ENCODE measurements at regions not wholly inside any gene's neighbourhood (a gene's known extent, or its start where the extent isn't known, plus 50 kb on each side); places are given as distances from the start of the nearest gene placed in this dataset.
"Not testable (repeated sequence)": the region's sequence is repeated elsewhere in the genome, so short reads cannot be mapped to it uniquely, and the experiment has no call there.

GRCh38 chr3:144893980-144894379, 922.4 kb downstream of the DIPK2A start:
- TF ChIP-seq EZH2phosphoT487 (IDR thresholded peaks at IDR 0.05; ENCODE audit: borderline replicate concordance, low read length) = no peak
- TF ChIP-seq CTCF (IDR thresholded peaks at IDR 0.05; ENCODE audit: low read depth, low read length, poor library complexity, severe bottlenecking) = no peak
- no peaks in the 10 kb centered on the region for H3K4me1 ChIP-seq (ENCODE audit: control insufficient read depth, low read length)
- H3K79me2 ChIP-seq (ENCODE audit: control insufficient read depth, low read length) = no peaks in the 10 kb centered on the region
- H3K27me3 ChIP-seq (ENCODE audit: control insufficient read depth, low read length) = no peaks in the 10 kb centered on the region
- H3K36me3 ChIP-seq (ENCODE audit: control insufficient read depth, low read length) = no peaks in the 10 kb centered on the region
- H3F3A ChIP-seq (ENCODE audit: control insufficient read depth, insufficient read depth) = no peaks in the 10 kb centered on the region
- no peaks in the 10 kb centered on the region for H3K9me3 ChIP-seq (ENCODE audit: control insufficient read depth, insufficient read depth, low read length)
- H3K4me3 ChIP-seq (ENCODE audit: low read length) = no peak overlapping the region
- no peak overlapping the region for H3K4me2 ChIP-seq (ENCODE audit: low read length)
- H3K27ac ChIP-seq (ENCODE audit: low read depth, low read length) = no peak overlapping the region
- H3K9me2 ChIP-seq (replicated peaks; ENCODE audit: control insufficient read depth, low read length) = no peaks in the 10 kb centered on the region
- H4K20me1 ChIP-seq (ENCODE audit: control insufficient read depth, insufficient read depth, low read depth, low read length) = no peaks in the 10 kb centered on the region

- TF ChIP-seq CTCF (IDR thresholded peaks at IDR 0.05; ENCODE audit: low read depth, low read length, poor library complexity, severe bottlenecking) (no peak), EZH2phosphoT487 (IDR thresholded peaks at IDR 0.05; ENCODE audit: borderline replicate concordance, low read length) (no peak)
These were observed 923.0 kb downstream of the DIPK2A start for GRCh38 chr3:144894576-144894975.

DNA sequence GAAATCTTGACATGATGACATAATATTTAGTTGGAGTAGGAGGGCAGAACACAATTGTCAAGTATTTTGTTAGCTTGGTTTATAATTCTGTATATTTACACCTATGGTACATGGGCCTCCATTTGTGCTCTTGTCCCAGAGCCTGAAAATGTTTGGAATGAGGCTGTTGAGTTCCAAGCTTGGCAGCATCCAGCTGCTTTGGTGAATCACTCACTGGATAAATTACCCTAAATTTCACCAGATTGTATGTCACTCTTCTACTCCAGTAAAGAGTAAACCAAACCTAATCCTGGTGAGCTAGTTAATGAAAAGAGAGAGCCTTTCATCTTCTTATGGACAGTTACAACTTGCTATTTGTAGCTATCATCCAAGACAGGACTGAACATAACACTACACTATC, 928.7 kb downstream of the DIPK2A start:
- TF ChIP-seq EZH2phosphoT487 (IDR thresholded peaks at IDR 0.05; ENCODE audit: borderline replicate concordance, low read length) = no peak
- no peak for TF ChIP-seq CTCF (IDR thresholded peaks at IDR 0.05; ENCODE audit: low read depth, low read length, poor library complexity, severe bottlenecking)
- Histone ChIP-seq H3K9me2 (replicated peaks; ENCODE audit: control insufficient read depth, low read length) (no peaks in the 10 kb centered on the region), H3K4me1 (ENCODE audit: control insufficient read depth, low read length) (no peaks in the 10 kb centered on the region), H3K79me2 (ENCODE audit: control insufficient read depth, low read length) (no peaks in the 10 kb centered on the region), H3K4me3 (ENCODE audit: low read length) (no peak overlapping the region), H3K27me3 (ENCODE audit: control insufficient read depth, low read length) (no peaks in the 10 kb centered on the region), H3K4me2 (ENCODE audit: low read length) (no peak overlapping the region), H3K36me3 (ENCODE audit: control insufficient read depth, low read length) (no peaks in the 10 kb centered on the region), H3K27ac (ENCODE audit: low read depth, low read length) (no peak overlapping the region), H4K20me1 (ENCODE audit: control insufficient read depth, insufficient read depth, low read depth, low read length) (no peaks in the 10 kb centered on the region), H3F3A (ENCODE audit: control insufficient read depth, insufficient read depth) (no peaks in the 10 kb centered on the region), H3K9me3 (ENCODE audit: control insufficient read depth, insufficient read depth, low read length) (no peaks in the 10 kb centered on the region; the same call in 1 of the 2 replicates)

More at GRCh38 chr3:144894576-144894975, 923.0 kb downstream of the DIPK2A start:
- Histone ChIP-seq H3F3A (ENCODE audit: control insufficient read depth, insufficient read depth) (no peaks in the 10 kb centered on the region), H3K4me2 (ENCODE audit: low read length) (no peak overlapping the region), H3K36me3 (ENCODE audit: control insufficient read depth, low read length) (no peaks in the 10 kb centered on the region), H3K9me2 (replicated peaks; ENCODE audit: control insufficient read depth, low read length) (no peaks in the 10 kb centered on the region), H3K27ac (ENCODE audit: low read depth, low read length) (no peak overlapping the region), H4K20me1 (ENCODE audit: control insufficient read depth, insufficient read depth, low read depth, low read length) (no peaks in the 10 kb centered on the region), H3K9me3 (ENCODE audit: control insufficient read depth, insufficient read depth, low read length) (no peaks in the 10 kb centered on the region), H3K4me3 (ENCODE audit: low read length) (no peak overlapping the region), H3K79me2 (ENCODE audit: control insufficient read depth, low read length) (no peaks in the 10 kb centered on the region), H3K27me3 (ENCODE audit: control insufficient read depth, low read length) (no peaks in the 10 kb centered on the region), H3K4me1 (ENCODE audit: control insufficient read depth, low read length) (no peaks in the 10 kb centered on the region)

DNA sequence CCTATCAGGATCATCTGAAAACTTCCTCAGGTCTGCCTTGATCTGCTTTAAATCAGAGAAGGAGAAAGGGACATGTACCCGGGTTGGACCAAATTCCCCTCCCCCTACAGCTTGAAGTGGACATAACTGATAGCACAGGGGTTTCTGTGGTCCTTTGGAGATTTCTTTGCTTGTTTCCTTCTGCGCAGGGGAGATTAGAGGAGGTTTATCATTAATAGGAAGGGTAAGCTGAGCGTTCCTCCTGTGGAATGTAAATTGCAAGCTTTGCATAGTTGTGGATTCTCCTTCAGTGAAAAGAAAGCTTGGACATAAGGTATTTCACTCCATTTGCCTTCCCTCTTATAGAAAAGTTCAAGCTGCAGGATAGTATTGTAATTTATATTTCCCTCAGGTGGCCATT, 936.0 kb downstream of the DIPK2A start:
- not testable (repeated sequence) for H3K27me3 ChIP-seq (ENCODE audit: control insufficient read depth, low read length); H3F3A ChIP-seq (ENCODE audit: control insufficient read depth, insufficient read depth); H3K79me2 ChIP-seq (ENCODE audit: control insufficient read depth, low read length); H3K36me3 ChIP-seq (ENCODE audit: control insufficient read depth, low read length); H3K9me3 ChIP-seq (ENCODE audit: control insufficient read depth, insufficient read depth, low read length); H3K4me2 ChIP-seq (ENCODE audit: low read length); H3K27ac ChIP-seq (ENCODE audit: low read depth, low read length); H3K4me3 ChIP-seq (ENCODE audit: low read length); H4K20me1 ChIP-seq (ENCODE audit: control insufficient read depth, insufficient read depth, low read depth, low read length); H3K4me1 ChIP-seq (ENCODE audit: control insufficient read depth, low read length); H3K9me2 ChIP-seq (replicated peaks; ENCODE audit: control insufficient read depth, low read length)

All from DOHH2 (cell line).